ENCODE measurements at regions not wholly inside any gene's neighbourhood (a gene's known extent, or its start where the extent isn't known, plus 50 kb on each side); places are given as distances from the start of the nearest gene placed in this dataset.
"Not testable (repeated sequence)": the region's sequence is repeated elsewhere in the genome, so short reads cannot be mapped to it uniquely, and the experiment has no call there.

GRCh38 chr9:2526071-2526828 is 95.3 kb upstream of the VLDLR start:
- Mint-ChIP-seq H3K36me3 (ENCODE audit: unreplicated experiment) (no peaks in the 10 kb centered on the region), H3K4me3 (ENCODE audit: unreplicated experiment) (no peak overlapping the region), H3K27ac (ENCODE audit: unreplicated experiment) (no peak overlapping the region), H3K27me3 (ENCODE audit: unreplicated experiment) (no peaks in the 10 kb centered on the region), H3K4me1 (ENCODE audit: unreplicated experiment) (no peaks in the 10 kb centered on the region), H3K9me3 (ENCODE audit: unreplicated experiment) (peaks cover 4% of the 10 kb centered on the region)
- no peak for DNase-seq (ENCODE audit: extremely low spot score, unreplicated experiment)
- no peak for TF ChIP-seq CTCF (IDR thresholded peaks at IDR 0.05)

- H3K27me3 Mint-ChIP-seq (ENCODE audit: unreplicated experiment), result no peaks in the 10 kb centered on the region
- H3K36me3 Mint-ChIP-seq (ENCODE audit: unreplicated experiment), result peaks cover 3% of the 10 kb centered on the region
- no peak overlapping the region for H3K4me3 Mint-ChIP-seq (ENCODE audit: unreplicated experiment)
- no peaks in the 10 kb centered on the region for H3K4me1 Mint-ChIP-seq (ENCODE audit: unreplicated experiment)
- H3K27ac Mint-ChIP-seq (ENCODE audit: unreplicated experiment), result no peak overlapping the region
- DNase-seq (ENCODE audit: extremely low spot score, unreplicated experiment), result no peak
- peaks cover 4% of the 10 kb centered on the region for H3K9me3 Mint-ChIP-seq (ENCODE audit: unreplicated experiment)
- no peak for TF ChIP-seq CTCF (IDR thresholded peaks at IDR 0.05)
These were observed 90.1 kb upstream of the VLDLR start for GRCh38 chr9:2531481-2531880.

- Mint-ChIP-seq H3K36me3 (ENCODE audit: unreplicated experiment) (peaks cover 3% of the 10 kb centered on the region), H3K27ac (ENCODE audit: unreplicated experiment) (no peak overlapping the region), H3K4me1 (ENCODE audit: unreplicated experiment) (no peaks in the 10 kb centered on the region), H3K9me3 (ENCODE audit: unreplicated experiment) (no peaks in the 10 kb centered on the region), H3K4me3 (ENCODE audit: unreplicated experiment) (no peak overlapping the region), H3K27me3 (ENCODE audit: unreplicated experiment) (no peaks in the 10 kb centered on the region)
- no peak for DNase-seq (ENCODE audit: extremely low spot score, unreplicated experiment)
- TF ChIP-seq CTCF (IDR thresholded peaks at IDR 0.05), result no peak
These were observed 85.1 kb upstream of the VLDLR start for GRCh38 chr9:2536511-2536910.

- no peak overlapping the region for H3K4me3 Mint-ChIP-seq (ENCODE audit: unreplicated experiment)
- no peak for TF ChIP-seq CTCF (IDR thresholded peaks at IDR 0.05)
- peaks cover 8% of the 10 kb centered on the region for H3K9me3 Mint-ChIP-seq (ENCODE audit: unreplicated experiment)
- no peaks in the 10 kb centered on the region for H3K36me3 Mint-ChIP-seq (ENCODE audit: unreplicated experiment)
- H3K27me3 Mint-ChIP-seq (ENCODE audit: unreplicated experiment), result no peaks in the 10 kb centered on the region
- no peak overlapping the region for H3K27ac Mint-ChIP-seq (ENCODE audit: unreplicated experiment)
- H3K4me1 Mint-ChIP-seq (ENCODE audit: unreplicated experiment), result peaks cover 3% of the 10 kb centered on the region
- no peak for DNase-seq (ENCODE audit: extremely low spot score, unreplicated experiment)
These were observed 75.6 kb upstream of the VLDLR start for GRCh38 chr9:2545881-2546490.

GRCh38 chr9:2555899-2556600 is 65.5 kb upstream of the VLDLR start:
- not testable (repeated sequence) for H3K36me3 Mint-ChIP-seq (ENCODE audit: unreplicated experiment); H3K27me3 Mint-ChIP-seq (ENCODE audit: unreplicated experiment); H3K4me3 Mint-ChIP-seq (ENCODE audit: unreplicated experiment); H3K9me3 Mint-ChIP-seq (ENCODE audit: unreplicated experiment); H3K27ac Mint-ChIP-seq (ENCODE audit: unreplicated experiment); DNase-seq (ENCODE audit: extremely low spot score, unreplicated experiment)
- peaks cover 25% of the 10 kb centered on the region for H3K4me1 Mint-ChIP-seq (ENCODE audit: unreplicated experiment)

All from osteocyte (in vitro differentiated cells).